ENCODE measurements at regions not wholly inside any gene's neighbourhood (a gene's known extent, or its start where the extent isn't known, plus 50 kb on each side); places are given as distances from the start of the nearest gene placed in this dataset.
"Not testable (repeated sequence)": the region's sequence is repeated elsewhere in the genome, so short reads cannot be mapped to it uniquely, and the experiment has no call there.

GRCh38 chr4:107419052-107419451 is 301.0 kb downstream of the PAPSS1 start:
- Histone ChIP-seq H3K27ac (ENCODE audit: insufficient read depth, low read depth, low read length) (no peak overlapping the region), H3K36me3 (ENCODE audit: control insufficient read depth in 2 of 2, extremely low read depth in 1 of 2, insufficient read depth in 2 of 2, low read length in 2 of 2) (no peaks in the 10 kb centered on the region), H4K20me1 (replicated peaks; ENCODE audit: control insufficient read depth, extremely low read depth, insufficient read depth, low read length) (no peaks in the 10 kb centered on the region), H3K9ac (replicated peaks; ENCODE audit: extremely low read depth, insufficient read depth, low read length) (no peak overlapping the region), H3K4me2 (ENCODE audit: insufficient read depth, low read length) (no peak overlapping the region), H3K79me2 (ENCODE audit: control insufficient read depth, insufficient read depth, low read length) (no peaks in the 10 kb centered on the region), H2AFZ (ENCODE audit: low read depth, low read length) (no peak overlapping the region), H3K27me3 (ENCODE audit: control insufficient read depth in 2 of 2, insufficient read depth in 2 of 2, low read length in 2 of 2) (no peaks in the 10 kb centered on the region), H3K4me1 (ENCODE audit: control insufficient read depth, extremely low read depth, insufficient read depth, low read length) (no peaks in the 10 kb centered on the region), H3K9me3 (replicated peaks; ENCODE audit: control insufficient read depth, insufficient read depth, low read length) (no peaks in the 10 kb centered on the region), H3K4me3 (replicated peaks in 1 of 3; ENCODE audit: insufficient read depth in 1 of 3, low read depth in 1 of 3, low read length in 3 of 3) (no peak overlapping the region), H3K9me1 (replicated peaks; ENCODE audit: control insufficient read depth, extremely low read depth, insufficient read depth, low read length) (no peaks in the 10 kb centered on the region)
- BruUV-seq (replicated peaks): no TSS peak
- dilution Hi-C loops (cut with MboI; ENCODE audit: extremely low pct_ligation_motif_present, low sequenced_read_pairs): no loop called here
- intact Hi-C loops (cut with micrococcal nuclease): no loop called here
- CTCF ChIA-PET: no interaction called here
- FAIRE-seq (no peak), DNase-seq (ENCODE audit: low read depth, low spot score) (no peak)
- POLR2A ChIA-PET: no interaction called here
- TF ChIP-seq MAX (IDR thresholded peaks at IDR 0.05; ENCODE audit: insufficient read depth, insufficient read length) (no peak), JUN (IDR thresholded peaks at IDR 0.05; ENCODE audit: borderline replicate concordance, insufficient read depth, insufficient read length, low read depth) (no peak), CTCF (IDR thresholded peaks at IDR 0.05; ENCODE audit: extremely low read depth in 1 of 2, insufficient read depth in 1 of 2, low read depth in 1 of 2, low read length in 2 of 2) (no peak), FOS (IDR thresholded peaks at IDR 0.05; ENCODE audit: borderline replicate concordance, insufficient read depth, low read length) (no peak), EZH2 (IDR thresholded peaks at IDR 0.05; ENCODE audit: borderline replicate concordance, low read depth, low read length, severe bottlenecking) (no peak), MYC (IDR thresholded peaks at IDR 0.05; ENCODE audit: low read depth, low read length) (no peak), POLR2A (IDR thresholded peaks at IDR 0.05; ENCODE audit: low read depth, low read length) (no peak), POLR2AphosphoS5 (IDR thresholded peaks at IDR 0.05; ENCODE audit: insufficient read depth, low read depth, low read length) (no peak), GATA2 (IDR thresholded peaks at IDR 0.05; ENCODE audit: insufficient read depth, insufficient read length, low read depth, low read length) (no peak)

GRCh38 chr4:107415490-107415889 is 304.5 kb downstream of the PAPSS1 start:
- CTCF ChIA-PET; H4K20me1 ChIP-seq (replicated peaks; ENCODE audit: control insufficient read depth, extremely low read depth, insufficient read depth, low read length); H3K79me2 ChIP-seq (ENCODE audit: control insufficient read depth, insufficient read depth, low read length); H3K9me3 ChIP-seq (replicated peaks; ENCODE audit: control insufficient read depth, insufficient read depth, low read length); H3K27me3 ChIP-seq (ENCODE audit: control insufficient read depth in 2 of 2, insufficient read depth in 2 of 2, low read length in 2 of 2); H3K4me3 ChIP-seq (replicated peaks in 1 of 3; ENCODE audit: insufficient read depth in 1 of 3, low read depth in 1 of 3, low read length in 3 of 3); FAIRE-seq; dilution Hi-C loops (cut with MboI; ENCODE audit: extremely low pct_ligation_motif_present, low sequenced_read_pairs); H3K36me3 ChIP-seq (ENCODE audit: control insufficient read depth in 2 of 2, extremely low read depth in 1 of 2, insufficient read depth in 2 of 2, low read length in 2 of 2); intact Hi-C loops (cut with micrococcal nuclease); H3K27ac ChIP-seq (ENCODE audit: insufficient read depth, low read depth, low read length); H3K4me2 ChIP-seq (ENCODE audit: insufficient read depth, low read length); POLR2A ChIA-PET; H3K4me1 ChIP-seq (ENCODE audit: control insufficient read depth, extremely low read depth, insufficient read depth, low read length); H3K9ac ChIP-seq (replicated peaks; ENCODE audit: extremely low read depth, insufficient read depth, low read length); DNase-seq (ENCODE audit: low read depth, low spot score); BruUV-seq (replicated peaks); H2AFZ ChIP-seq (ENCODE audit: low read depth, low read length); H3K9me1 ChIP-seq (replicated peaks; ENCODE audit: control insufficient read depth, extremely low read depth, insufficient read depth, low read length): not testable (repeated sequence)

GRCh38 chr4:107409872-107410271 is 310.2 kb downstream of the PAPSS1 start:
- H3K27ac ChIP-seq (ENCODE audit: insufficient read depth, low read depth, low read length); H3K9me1 ChIP-seq (replicated peaks; ENCODE audit: control insufficient read depth, extremely low read depth, insufficient read depth, low read length); H3K4me3 ChIP-seq (replicated peaks in 1 of 3; ENCODE audit: insufficient read depth in 1 of 3, low read depth in 1 of 3, low read length in 3 of 3); POLR2A ChIA-PET; FAIRE-seq; BruUV-seq (replicated peaks); H3K36me3 ChIP-seq (ENCODE audit: control insufficient read depth in 2 of 2, extremely low read depth in 1 of 2, insufficient read depth in 2 of 2, low read length in 2 of 2); dilution Hi-C loops (cut with MboI; ENCODE audit: extremely low pct_ligation_motif_present, low sequenced_read_pairs); H3K79me2 ChIP-seq (ENCODE audit: control insufficient read depth, insufficient read depth, low read length); intact Hi-C loops (cut with micrococcal nuclease); H3K9me3 ChIP-seq (replicated peaks; ENCODE audit: control insufficient read depth, insufficient read depth, low read length); H4K20me1 ChIP-seq (replicated peaks; ENCODE audit: control insufficient read depth, extremely low read depth, insufficient read depth, low read length); H3K4me2 ChIP-seq (ENCODE audit: insufficient read depth, low read length); H2AFZ ChIP-seq (ENCODE audit: low read depth, low read length); H3K27me3 ChIP-seq (ENCODE audit: control insufficient read depth in 2 of 2, insufficient read depth in 2 of 2, low read length in 2 of 2); CTCF ChIA-PET; H3K4me1 ChIP-seq (ENCODE audit: control insufficient read depth, extremely low read depth, insufficient read depth, low read length); DNase-seq (ENCODE audit: low read depth, low spot score); H3K9ac ChIP-seq (replicated peaks; ENCODE audit: extremely low read depth, insufficient read depth, low read length): not testable (repeated sequence)
